ENCODE measurements at regions not wholly inside any gene's neighbourhood (a gene's known extent, or its start where the extent isn't known, plus 50 kb on each side); places are given as distances from the start of the nearest gene placed in this dataset.

DNA sequence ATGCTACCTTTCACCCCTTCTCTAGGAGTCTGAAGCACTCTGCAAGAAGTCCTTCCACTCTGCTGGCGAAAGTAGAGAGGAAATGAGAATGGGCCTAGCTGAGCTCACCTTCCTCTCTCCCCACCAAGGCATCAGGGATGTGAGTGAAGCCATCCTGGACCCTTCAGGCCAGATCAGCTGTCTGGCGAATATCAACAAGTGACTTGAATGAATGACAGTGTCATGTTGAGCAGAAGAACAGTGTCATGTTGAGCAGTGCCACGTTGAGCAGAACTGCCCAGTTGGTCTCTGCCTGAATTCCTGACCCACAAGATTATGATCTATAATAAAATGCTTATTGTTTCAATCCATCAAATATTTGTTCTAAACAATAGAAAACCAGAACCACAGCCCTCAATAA lies 166.2 kb upstream of the RFC3 start:
- Histone ChIP-seq H3K4me1 (ENCODE audit: control insufficient read depth, insufficient read depth, low read length) (peaks cover 4% of the 10 kb centered on the region; the same call in 1 of the 2 replicates), H3K4me2 (ENCODE audit: low read depth, low read length) (no peak overlapping the region), H3K27me3 (ENCODE audit: control insufficient read depth, insufficient read depth, low read length) (peaks cover 3% of the 10 kb centered on the region), H3K23ac (ENCODE audit: low read depth, low read length) (no peak overlapping the region; the same call in 1 of the 2 replicates), H4K91ac (ENCODE audit: insufficient read depth, low read depth, low read length) (no peak overlapping the region), H3K36me3 (ENCODE audit: control insufficient read depth, insufficient read depth, low read length) (no peaks in the 10 kb centered on the region), H3K9me3 (ENCODE audit: control insufficient read depth, insufficient read depth, low read length) (no peaks in the 10 kb centered on the region), H3K4ac (ENCODE audit: low read depth, low read length) (no peak overlapping the region), H2AK5ac (ENCODE audit: low read depth, low read length) (0 out of 2 replicates have a peak overlapping the region, but pooled peaks have one; percentile 27), H2BK120ac (ENCODE audit: low read depth, low read length) (no peak overlapping the region), H3K9me1 (ENCODE audit: insufficient read depth, low read length) (no peaks in the 10 kb centered on the region), H2AFZ (replicated peaks; ENCODE audit: low read length, poor library complexity) (no peak overlapping the region), H4K5ac (ENCODE audit: low read depth, low read length) (no peak overlapping the region), H3K18ac (ENCODE audit: low read depth, low read length) (no peak overlapping the region), H3K4me3 (ENCODE audit: insufficient read depth, low read depth, low read length) (no peak overlapping the region), H3K27ac (ENCODE audit: insufficient read depth, low read length) (no peak overlapping the region), H4K20me1 (ENCODE audit: insufficient read depth, low read length) (no peaks in the 10 kb centered on the region), H3K56ac (ENCODE audit: extremely low read depth, insufficient read depth, low read length) (no peak overlapping the region), H3K79me1 (ENCODE audit: low read depth in 1 of 2, low read length in 2 of 2) (no peaks in the 10 kb centered on the region), H2BK15ac (ENCODE audit: low read depth, low read length) (no peak overlapping the region), H2AK9ac (replicated peaks; ENCODE audit: low read depth, low read length, poor library complexity) (no peak overlapping the region), H3K9ac (ENCODE audit: low read depth, low read length) (no peak overlapping the region), H4K8ac (ENCODE audit: low read depth in 2 of 2, low read length in 2 of 2) (no peak overlapping the region), H2BK5ac (ENCODE audit: low read depth, low read length, poor library complexity, severe bottlenecking) (no peak overlapping the region), H3K14ac (replicated peaks; ENCODE audit: low read depth, low read length) (no peak overlapping the region), H2BK20ac (ENCODE audit: low read depth, low read length) (no peak overlapping the region)
- ATAC-seq (ENCODE audit: low read depth) (no peak), DNase-seq (no peak)
- intact Hi-C loops (cut with micrococcal nuclease) (no loop called here), in situ Hi-C loops (cut with MboI; ENCODE audit: low sequenced_read_pairs) (no loop called here), dilution Hi-C loops (cut with HindIII; ENCODE audit: low sequenced_read_pairs, unreplicated experiment) (no loop called here)
- WGBS, 2 experiments (ENCODE audit: extremely low coverage in 2 of 2, insufficient read length in 1 of 2): no CpG with 5 or more reads among the region's 3 CpGs
- no TSS peak for BruUV-seq (replicated peaks)
- ChIA-PET CTCF (interaction anchor here (0.6 to 0.8 kb wide), 3 partner anchors 8 to 50 kb away, joined by 3 to 5 read pairs (median 3); no protein-coding TSS in a partner anchor), POLR2A (ENCODE audit: unreplicated experiment) (no interaction called here)
- TF ChIP-seq, protein P1, sequence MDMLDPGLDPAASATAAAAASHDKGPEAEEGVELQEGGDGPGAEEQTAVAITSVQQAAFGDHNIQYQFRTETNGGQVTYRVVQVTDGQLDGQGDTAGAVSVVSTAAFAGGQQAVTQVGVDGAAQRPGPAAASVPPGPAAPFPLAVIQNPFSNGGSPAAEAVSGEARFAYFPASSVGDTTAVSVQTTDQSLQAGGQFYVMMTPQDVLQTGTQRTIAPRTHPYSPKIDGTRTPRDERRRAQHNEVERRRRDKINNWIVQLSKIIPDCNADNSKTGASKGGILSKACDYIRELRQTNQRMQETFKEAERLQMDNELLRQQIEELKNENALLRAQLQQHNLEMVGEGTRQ (IDR thresholded peaks at IDR 0.05; ENCODE audit: low read depth, low read length): no peak
- TF ChIP-seq FOS (IDR thresholded peaks at IDR 0.05; ENCODE audit: low read depth, low read length) (no peak), MAFK (IDR thresholded peaks at IDR 0.05; ENCODE audit: low read depth, low read length) (no peak), RFX5 (IDR thresholded peaks at IDR 0.05; ENCODE audit: low read depth, low read length) (no peak), RAD21 (IDR thresholded peaks at IDR 0.05; ENCODE audit: low read length) (no peak), POLR2A (IDR thresholded peaks at IDR 0.05; ENCODE audit: low read depth, low read length) (no peak), SMC3 (IDR thresholded peaks at IDR 0.05; ENCODE audit: low read depth, low read length) (no peak), CHD1 (IDR thresholded peaks at IDR 0.05; ENCODE audit: low read depth, low read length) (no peak), MXI1 (IDR thresholded peaks at IDR 0.05; ENCODE audit: borderline replicate concordance, low read depth, low read length) (no peak)
- TF ChIP-seq, protein P2, sequence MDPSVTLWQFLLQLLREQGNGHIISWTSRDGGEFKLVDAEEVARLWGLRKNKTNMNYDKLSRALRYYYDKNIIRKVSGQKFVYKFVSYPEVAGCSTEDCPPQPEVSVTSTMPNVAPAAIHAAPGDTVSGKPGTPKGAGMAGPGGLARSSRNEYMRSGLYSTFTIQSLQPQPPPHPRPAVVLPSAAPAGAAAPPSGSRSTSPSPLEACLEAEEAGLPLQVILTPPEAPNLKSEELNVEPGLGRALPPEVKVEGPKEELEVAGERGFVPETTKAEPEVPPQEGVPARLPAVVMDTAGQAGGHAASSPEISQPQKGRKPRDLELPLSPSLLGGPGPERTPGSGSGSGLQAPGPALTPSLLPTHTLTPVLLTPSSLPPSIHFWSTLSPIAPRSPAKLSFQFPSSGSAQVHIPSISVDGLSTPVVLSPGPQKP (IDR thresholded peaks at IDR 0.05; ENCODE audit: borderline replicate concordance, low read depth, low read length): no peak
- TF ChIP-seq, protein P3, sequence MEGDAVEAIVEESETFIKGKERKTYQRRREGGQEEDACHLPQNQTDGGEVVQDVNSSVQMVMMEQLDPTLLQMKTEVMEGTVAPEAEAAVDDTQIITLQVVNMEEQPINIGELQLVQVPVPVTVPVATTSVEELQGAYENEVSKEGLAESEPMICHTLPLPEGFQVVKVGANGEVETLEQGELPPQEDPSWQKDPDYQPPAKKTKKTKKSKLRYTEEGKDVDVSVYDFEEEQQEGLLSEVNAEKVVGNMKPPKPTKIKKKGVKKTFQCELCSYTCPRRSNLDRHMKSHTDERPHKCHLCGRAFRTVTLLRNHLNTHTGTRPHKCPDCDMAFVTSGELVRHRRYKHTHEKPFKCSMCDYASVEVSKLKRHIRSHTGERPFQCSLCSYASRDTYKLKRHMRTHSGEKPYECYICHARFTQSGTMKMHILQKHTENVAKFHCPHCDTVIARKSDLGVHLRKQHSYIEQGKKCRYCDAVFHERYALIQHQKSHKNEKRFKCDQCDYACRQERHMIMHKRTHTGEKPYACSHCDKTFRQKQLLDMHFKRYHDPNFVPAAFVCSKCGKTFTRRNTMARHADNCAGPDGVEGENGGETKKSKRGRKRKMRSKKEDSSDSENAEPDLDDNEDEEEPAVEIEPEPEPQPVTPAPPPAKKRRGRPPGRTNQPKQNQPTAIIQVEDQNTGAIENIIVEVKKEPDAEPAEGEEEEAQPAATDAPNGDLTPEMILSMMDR (conservative IDR thresholded peaks at IDR 0.05; ENCODE audit: low read depth, low read length): no peak

Measured in IMR-90 (cell line).